ENCODE measurements at regions not wholly inside any gene's neighbourhood (a gene's known extent, or its start where the extent isn't known, plus 50 kb on each side); places are given as distances from the start of the nearest gene placed in this dataset.

- no peaks in the 10 kb centered on the region for H4K20me1 ChIP-seq (replicated peaks; ENCODE audit: control insufficient read depth, extremely low read depth, insufficient read depth, low read length)
- intact Hi-C loops (cut with micrococcal nuclease) = no loop called here
- H3K27me3 ChIP-seq (ENCODE audit: control insufficient read depth in 2 of 2, insufficient read depth in 2 of 2, low read length in 2 of 2) = no peaks in the 10 kb centered on the region
- no peaks in the 10 kb centered on the region for H3K4me1 ChIP-seq (ENCODE audit: control insufficient read depth, extremely low read depth, insufficient read depth, low read length)
- TF ChIP-seq POLR2AphosphoS5 (IDR thresholded peaks at IDR 0.05; ENCODE audit: insufficient read depth, low read depth, low read length) = no peak
- no peak for TF ChIP-seq MYC (IDR thresholded peaks at IDR 0.05; ENCODE audit: low read depth, low read length)
- no peak for TF ChIP-seq GATA2 (IDR thresholded peaks at IDR 0.05; ENCODE audit: insufficient read depth, insufficient read length, low read depth, low read length)
- TF ChIP-seq FOS (IDR thresholded peaks at IDR 0.05; ENCODE audit: borderline replicate concordance, insufficient read depth, low read length) = no peak
- no peak for TF ChIP-seq CTCF (IDR thresholded peaks at IDR 0.05; ENCODE audit: extremely low read depth in 1 of 2, insufficient read depth in 1 of 2, low read depth in 1 of 2, low read length in 2 of 2)
- no peak for TF ChIP-seq POLR2A (IDR thresholded peaks at IDR 0.05; ENCODE audit: low read depth, low read length)
- no peak for TF ChIP-seq MAX (IDR thresholded peaks at IDR 0.05; ENCODE audit: insufficient read depth, insufficient read length)
- TF ChIP-seq EZH2 (IDR thresholded peaks at IDR 0.05; ENCODE audit: borderline replicate concordance, low read depth, low read length, severe bottlenecking) = no peak
- TF ChIP-seq JUN (IDR thresholded peaks at IDR 0.05; ENCODE audit: borderline replicate concordance, insufficient read depth, insufficient read length, low read depth) = no peak
- ChIA-PET CTCF (no interaction called here), POLR2A (no interaction called here)
- H3K4me3 ChIP-seq (replicated peaks in 1 of 3; ENCODE audit: insufficient read depth in 1 of 3, low read depth in 1 of 3, low read length in 3 of 3) = no peak overlapping the region
- no peak overlapping the region for H2AFZ ChIP-seq (ENCODE audit: low read depth, low read length)
- FAIRE-seq = peak; percentile 12
- dilution Hi-C loops (cut with MboI; ENCODE audit: extremely low pct_ligation_motif_present, low sequenced_read_pairs) = no loop called here
- no peaks in the 10 kb centered on the region for H3K9me3 ChIP-seq (replicated peaks; ENCODE audit: control insufficient read depth, insufficient read depth, low read length)
- no peak overlapping the region for H3K9ac ChIP-seq (replicated peaks; ENCODE audit: extremely low read depth, insufficient read depth, low read length)
- no peaks in the 10 kb centered on the region for H3K36me3 ChIP-seq (ENCODE audit: control insufficient read depth in 2 of 2, extremely low read depth in 1 of 2, insufficient read depth in 2 of 2, low read length in 2 of 2)
- H3K79me2 ChIP-seq (ENCODE audit: control insufficient read depth, insufficient read depth, low read length) = no peaks in the 10 kb centered on the region
- H3K9me1 ChIP-seq (replicated peaks; ENCODE audit: control insufficient read depth, extremely low read depth, insufficient read depth, low read length) = no peaks in the 10 kb centered on the region
- no peak overlapping the region for H3K27ac ChIP-seq (ENCODE audit: insufficient read depth, low read depth, low read length)
- no peak overlapping the region for H3K4me2 ChIP-seq (ENCODE audit: insufficient read depth, low read length)
- no TSS peak for BruUV-seq (replicated peaks)
- DNase-seq (ENCODE audit: low read depth, low spot score) = no peak
Observed at GRCh38 chr5:106921567-106921966, 749.2 kb downstream of the EFNA5 start.

Measured in endothelial cell of umbilical vein (primary cell).